IMR-90 (cell line): ENCODE measurements at regions not wholly inside any gene's neighbourhood (a gene's known extent, or its start where the extent isn't known, plus 50 kb on each side); places are given as distances from the start of the nearest gene placed in this dataset.

Experiments
- ATAC-seq: fragments of 200-7000 bp; cut with Tn5 transposase; 2 replicates; pipeline ENCODE4 v1.9.1; 2020; ENCODE audit warnings: low read depth, mild to moderate bottlenecking, moderate library complexity
- BruUV-seq: library from RNA; stranded (reverse); fragments of 400-500 nt; replicated peaks from 2 replicates; lab custom pipeline; 2021; lab: Mats Ljungman, UMichigan
- CTCF ChIA-PET: fragments of 300-600 bp; formaldehyde crosslinking; extraction: SDS; loops from one replicate; lab custom pipeline; 2021; ENCODE audit warnings: antibody characterized with exemption; lab: Yijun Ruan, JAX
- POLR2A ChIA-PET: fragments of 300-600 bp; sonication (Branson Sonifier 250); formaldehyde crosslinking; loops from one replicate; lab custom pipeline; 2022; ENCODE audit warnings: antibody characterized with exemption; ENCODE audit not compliant: unreplicated experiment; lab: Charles Lee
- DNase-seq: peaks from one replicate; pipeline ENCODE4 v3.0.0; 2013
- H2AFZ ChIP-seq: replicated peaks from 2 replicates; pipeline ENCODE3; 2013; ENCODE audit warnings: low read length, mild to moderate bottlenecking; ENCODE audit not compliant: poor library complexity
- H2AK5ac ChIP-seq: 2 replicates; pipeline ENCODE4 v1.6.1; 2013; ENCODE audit warnings: low read depth, low read length, inconsistent platforms
- H2AK9ac ChIP-seq: replicated peaks from 2 replicates; pipeline ENCODE3; 2013; ENCODE audit warnings: mild to moderate bottlenecking, low read depth, low read length, moderate library complexity; ENCODE audit not compliant: poor library complexity
- H2BK120ac ChIP-seq: 2 replicates; pipeline ENCODE4 v1.6.1; 2013; ENCODE audit warnings: low read depth, low read length, inconsistent platforms
- H2BK15ac ChIP-seq: 3 replicates; pipeline ENCODE4 v1.6.1; 2013; ENCODE audit warnings: low read depth, low read length, inconsistent platforms
- H2BK20ac ChIP-seq: 2 replicates; pipeline ENCODE4 v1.6.1; 2013; ENCODE audit warnings: low read depth, mild to moderate bottlenecking, inconsistent platforms, low read length, moderate library complexity
- H2BK5ac ChIP-seq: 2 replicates; pipeline ENCODE4 v1.6.1; 2013; ENCODE audit warnings: mild to moderate bottlenecking, low read depth, low read length, inconsistent platforms; ENCODE audit not compliant: poor library complexity, severe bottlenecking
- H3K14ac ChIP-seq: replicated peaks from 2 replicates; pipeline ENCODE4 v1.6.1; 2013; ENCODE audit warnings: low read depth, low read length, inconsistent platforms
- H3K18ac ChIP-seq: 2 replicates; pipeline ENCODE4 v1.6.1; 2013; ENCODE audit warnings: low read depth, low read length, control low read depth
- H3K23ac ChIP-seq: 2 replicates; pipeline ENCODE4 v1.6.1; 2013; ENCODE audit warnings: low read depth, low read length, inconsistent platforms
- H3K27ac ChIP-seq: 2 replicates; pipeline ENCODE4 v1.5.1; 2013; ENCODE audit warnings: mild to moderate bottlenecking, control low read depth, low read length; ENCODE audit not compliant: insufficient read depth
- H3K27me3 ChIP-seq: 2 replicates; pipeline ENCODE4 v1.6.1; 2013; ENCODE audit warnings: low read length; ENCODE audit not compliant: control insufficient read depth, insufficient read depth
- H3K36me3 ChIP-seq: 2 replicates; pipeline ENCODE4 v1.6.1; 2013; ENCODE audit warnings: low read length, mixed read lengths; ENCODE audit not compliant: control insufficient read depth, insufficient read depth
- H3K4ac ChIP-seq: 2 replicates; pipeline ENCODE4 v1.6.1; 2013; ENCODE audit warnings: low read depth, low read length, inconsistent platforms
- H3K4me1 ChIP-seq: 2 replicates; pipeline ENCODE4 v1.6.1; 2013; ENCODE audit warnings: low read length, mixed read lengths; ENCODE audit not compliant: control insufficient read depth, insufficient read depth
- H3K4me2 ChIP-seq: 2 replicates; pipeline ENCODE4 v1.6.1; 2013; ENCODE audit warnings: low read depth, mild to moderate bottlenecking, control low read depth, low read length, moderate library complexity
- H3K4me3 ChIP-seq: 2 replicates; pipeline ENCODE4 v1.5.1; 2013; ENCODE audit warnings: low read depth, mild to moderate bottlenecking, control low read depth, low read length, moderate library complexity; ENCODE audit not compliant: insufficient read depth
- H3K56ac ChIP-seq: 2 replicates; pipeline ENCODE4 v1.6.1; 2013; ENCODE audit warnings: low read length, inconsistent platforms; ENCODE audit not compliant: insufficient read depth; ENCODE audit errors: extremely low read depth
- H3K79me1 ChIP-seq, 2 experiments: 2 replicates each; pipeline ENCODE4 v1.6.1; 2013; ENCODE audit warnings: low read length in 2 of 2, inconsistent platforms in 1 of 2, low read depth in 1 of 2
- H3K9ac ChIP-seq: 2 replicates; pipeline ENCODE4 v1.6.1; 2013; ENCODE audit warnings: low read depth, low read length, control low read depth
- H3K9me1 ChIP-seq: 2 replicates; pipeline ENCODE4 v1.6.1; 2013; ENCODE audit warnings: low read length, inconsistent platforms; ENCODE audit not compliant: insufficient read depth
- H3K9me3 ChIP-seq: 2 replicates; pipeline ENCODE4 v1.6.1; 2013; ENCODE audit warnings: low read length; ENCODE audit not compliant: control insufficient read depth, insufficient read depth
- H4K20me1 ChIP-seq: 2 replicates; pipeline ENCODE4 v1.6.1; 2013; ENCODE audit warnings: low read length, inconsistent platforms; ENCODE audit not compliant: insufficient read depth
- H4K5ac ChIP-seq: 2 replicates; pipeline ENCODE4 v1.6.1; 2013; ENCODE audit warnings: mild to moderate bottlenecking, low read depth, low read length, control low read depth
- H4K8ac ChIP-seq, 2 experiments: 2 replicates each; pipeline ENCODE4 v1.6.1; 2013; ENCODE audit warnings: low read depth in 2 of 2, low read length in 2 of 2, control low read depth in 1 of 2, inconsistent platforms in 1 of 2
- H4K91ac ChIP-seq: 2 replicates; pipeline ENCODE4 v1.6.1; 2013; ENCODE audit warnings: low read depth, low read length, inconsistent platforms; ENCODE audit not compliant: insufficient read depth
- BHLHE40 ChIP-seq: fragments of 150-350 bp; IDR thresholded peaks from 2 replicates; pipeline ENCODE4 v1.6.1; 2016; ENCODE audit warnings: mild to moderate bottlenecking, low read depth, low read length
- CEBPB ChIP-seq: IDR thresholded peaks from 2 replicates; pipeline ENCODE4 v1.6.1; 2012; ENCODE audit warnings: low read depth, low read length, improper control_type of control experiment
- CHD1 ChIP-seq: IDR thresholded peaks from 2 replicates; pipeline ENCODE4 v1.6.1; 2012; ENCODE audit warnings: low read depth, low read length, improper control_type of control experiment
- CTCF ChIP-seq: conservative IDR thresholded peaks from 2 replicates; pipeline ENCODE4 v1.5.1; 2012; ENCODE audit warnings: mild to moderate bottlenecking, low read depth, low read length, improper control_type of control experiment
- ELK1 ChIP-seq: fragments of 150-350 bp; IDR thresholded peaks from 2 replicates; pipeline ENCODE4 v1.6.1; 2016; ENCODE audit warnings: low read depth, mild to moderate bottlenecking, low read length, moderate library complexity, borderline replicate concordance
- FOS ChIP-seq: fragments of 150-350 bp; IDR thresholded peaks from 2 replicates; pipeline ENCODE4 v1.6.1; 2016; ENCODE audit warnings: low read depth, low read length
- MAFK ChIP-seq: IDR thresholded peaks from 2 replicates; pipeline ENCODE4 v1.6.1; 2012; ENCODE audit warnings: low read depth, low read length, improper control_type of control experiment
- MAZ ChIP-seq: IDR thresholded peaks from 2 replicates; pipeline ENCODE4 v1.6.1; 2012; ENCODE audit warnings: low read depth, mild to moderate bottlenecking, low read length, improper control_type of control experiment, moderate library complexity, borderline replicate concordance
- MXI1 ChIP-seq: IDR thresholded peaks from 2 replicates; pipeline ENCODE4 v1.6.1; 2012; ENCODE audit warnings: low read depth, mild to moderate bottlenecking, low read length, moderate library complexity, borderline replicate concordance
- NFE2L2 ChIP-seq: fragments of 150-350 bp; IDR thresholded peaks from 2 replicates; pipeline ENCODE4 v1.6.1; 2016; ENCODE audit warnings: low read depth, mild to moderate bottlenecking, low read length
- POLR2A ChIP-seq: IDR thresholded peaks from 2 replicates; pipeline ENCODE4 v1.6.1; 2012; ENCODE audit warnings: mild to moderate bottlenecking, low read depth, low read length
- RAD21 ChIP-seq: IDR thresholded peaks from 2 replicates; pipeline ENCODE4 v1.6.1; 2012; ENCODE audit warnings: low read length, improper control_type of control experiment
- RCOR1 ChIP-seq: IDR thresholded peaks from 2 replicates; pipeline ENCODE4 v1.6.1; 2012; ENCODE audit warnings: mild to moderate bottlenecking, low read length, improper control_type of control experiment; ENCODE audit not compliant: insufficient replicate concordance
- RFX5 ChIP-seq: IDR thresholded peaks from 2 replicates; pipeline ENCODE4 v1.8.0; 2012; ENCODE audit warnings: low read depth, mild to moderate bottlenecking, low read length, moderate library complexity
- SMC3 ChIP-seq: fragments of 150-350 bp; IDR thresholded peaks from 2 replicates; pipeline ENCODE4 v1.6.1; 2016; ENCODE audit warnings: low read depth, mild to moderate bottlenecking, antibody characterized with exemption, low read length, moderate library complexity
- USF2 ChIP-seq: fragments of 150-350 bp; IDR thresholded peaks from 2 replicates; pipeline ENCODE4 v1.6.1; 2017; ENCODE audit warnings: mild to moderate bottlenecking, antibody characterized with exemption, low read length, low read depth
- WGBS, 2 experiments: methylation state at CpG; one replicate each; pipeline versions ENCODE4 v1.1.5 to v1.1.7; 2013; ENCODE audit warnings: missing lambda C conversion rate in 2 of 2; ENCODE audit not compliant: insufficient read length in 1 of 2; ENCODE audit errors: extremely low coverage in 2 of 2; 5-methylcytosine and 5-hydroxymethylcytosine counted together
- dilution Hi-C: fragments of 300-500 bp; cut with HindIII; formaldehyde crosslinking; loops from one replicate; pipeline ENCODE4 v1.14.3; 2018; ENCODE audit warnings: low sequenced_read_pairs; ENCODE audit not compliant: unreplicated experiment
- in situ Hi-C: fragments of 300-500 bp; cut with MboI; formaldehyde crosslinking; loops from 3 replicates; pipeline ENCODE4 v1.14.3; 2019; ENCODE audit warnings: low sequenced_read_pairs, inconsistent platforms, mixed read lengths
- intact Hi-C: fragments of 100-400 bp; cut with micrococcal nuclease; formaldehyde crosslinking; loops from 2 replicates; pipeline ENCODE4 v1.10.0; 2022

- no peaks in the 10 kb centered on the region for H3K79me1 ChIP-seq
- CTCF ChIA-PET: no interaction called here
- H3K4ac ChIP-seq: no peak overlapping the region
- no peak overlapping the region for H2AFZ ChIP-seq
- H3K27me3 ChIP-seq: no peaks in the 10 kb centered on the region
- H2BK20ac ChIP-seq: no peak overlapping the region
- 51% methylated on average over 5 of the region's 12 CpGs; no CpG with 5 or more reads in 1 of the 2 experiments for WGBS, 2 experiments
- in situ Hi-C loops: no loop called here
- H3K56ac ChIP-seq: no peak overlapping the region
- POLR2A ChIA-PET: no interaction called here
- no peak overlapping the region for H4K5ac ChIP-seq
- H4K20me1 ChIP-seq: no peaks in the 10 kb centered on the region
- BruUV-seq: no TSS peak
- intact Hi-C loops: no loop called here
- H3K4me1 ChIP-seq: no peaks in the 10 kb centered on the region
- DNase-seq: no peak
- H2BK120ac ChIP-seq: no peak overlapping the region
- TF ChIP-seq CHD1: no peak
- no peak for TF ChIP-seq CTCF
- TF ChIP-seq FOS: no peak
- TF ChIP-seq RAD21: no peak
- no peak for TF ChIP-seq BHLHE40
- no peak for TF ChIP-seq USF2
- TF ChIP-seq RCOR1: no peak
- TF ChIP-seq MAZ: no peak
- TF ChIP-seq MAFK: no peak
- TF ChIP-seq ELK1: no peak
- no peak for TF ChIP-seq MXI1
- no peak for TF ChIP-seq POLR2A
- no peak for TF ChIP-seq CEBPB
- no peak for TF ChIP-seq RFX5
- TF ChIP-seq SMC3: no peak
- no peak for TF ChIP-seq NFE2L2
- H3K9me1 ChIP-seq: no peaks in the 10 kb centered on the region
- H2AK9ac ChIP-seq: no peak overlapping the region
- H4K91ac ChIP-seq: no peak overlapping the region
- H3K27ac ChIP-seq: no peak overlapping the region
- no peaks in the 10 kb centered on the region for H3K36me3 ChIP-seq
- H4K8ac ChIP-seq: no peak overlapping the region
- ATAC-seq: no peak
- H2BK5ac ChIP-seq: no peak overlapping the region
- no peak overlapping the region for H3K18ac ChIP-seq
- dilution Hi-C loops: no loop called here
- no peak overlapping the region for H3K23ac ChIP-seq
- no peak overlapping the region for H3K14ac ChIP-seq
- H3K9ac ChIP-seq: no peak overlapping the region
- no peak overlapping the region for H2AK5ac ChIP-seq
- no peak overlapping the region for H2BK15ac ChIP-seq
- no peak overlapping the region for H3K4me2 ChIP-seq
- peaks cover 3% of the 10 kb centered on the region for H3K9me3 ChIP-seq
- no peak overlapping the region for H3K4me3 ChIP-seq
These were observed 262.5 kb upstream of the RAB6C start for GRCh38 chr2:129716781-129717559.
